K562 (cell line): ENCODE measurements at regions not wholly inside any gene's neighbourhood (a gene's known extent, or its start where the extent isn't known, plus 50 kb on each side); places are given as distances from the start of the nearest gene placed in this dataset.

ENCODE experiments used
- ATAC-seq: fragments of 200-7000 bp; cut with Tn5 transposase; 3 replicates; pipeline ENCODE4 v1.9.1; 2020; ENCODE audit warnings: moderate library complexity
- BruUV-seq: library from RNA; stranded (reverse); fragments of 400-500 nt; replicated peaks from 2 replicates; lab custom pipeline; 2021; lab: Mats Ljungman, UMichigan
- CTCF ChIA-PET: fragments of 300-600 bp; formaldehyde crosslinking; extraction: SDS; loops from one replicate; lab custom pipeline; 2021; ENCODE audit warnings: low intra/inter-chr PET ratio; lab: Yijun Ruan, JAX
- POLR2A ChIA-PET: fragments of 300-600, 350-650 bp; sonication (Branson Sonifier 250); formaldehyde crosslinking; extraction: SDS; loops from one replicate; lab custom pipeline; 2021; ENCODE audit warnings: antibody characterized with exemption, inconsistent platforms; lab: Yijun Ruan, JAX
- DNase-seq, 4 experiments: peaks; one replicate each; pipeline versions ENCODE4 v3.0.0 to v3.0.0-alpha.2; 2011 to 2018; ENCODE audit warnings: low spot score in 3 of 4, mixed read lengths in 3 of 4; ENCODE audit errors: extremely low read depth in 1 of 4
- FAIRE-seq: peaks from 2 replicates; lab custom pipeline; 2011; peaks lifted over from hg19 to GRCh38; lab: Jason Lieb, UNC
- H2AFZ ChIP-seq: 2 replicates; pipeline ENCODE4 v1.6.0; 2011; ENCODE audit warnings: low read depth, low read length, control low read depth, inconsistent platforms
- H3K27ac ChIP-seq: fragments of 200-600 bp; 3 replicates; pipeline ENCODE4 v1.8.0; 2011; ENCODE audit warnings: low read depth, mild to moderate bottlenecking, control low read depth, inconsistent platforms, low read length, moderate library complexity, mixed read lengths; ENCODE audit errors: extremely low read depth
- H3K27me3 ChIP-seq, 2 experiments: fragments of 300-600 bp in 1 of 2; 2 replicates in 1 of 2; 3 replicates in 1 of 2; pipeline versions ENCODE4 v1.6.0 to v1.8.0; 2011; ENCODE audit warnings: inconsistent platforms in 2 of 2, low read length in 2 of 2, mild to moderate bottlenecking in 1 of 2, mixed read lengths in 1 of 2, moderate library complexity in 1 of 2; ENCODE audit not compliant: control insufficient read depth in 2 of 2, insufficient read depth in 2 of 2
- H3K36me3 ChIP-seq: fragments of 300-600 bp; 3 replicates; pipeline ENCODE4 v1.8.0; 2011; ENCODE audit warnings: mild to moderate bottlenecking, low read length, inconsistent platforms; ENCODE audit not compliant: control insufficient read depth, insufficient read depth
- H3K4me1 ChIP-seq, 2 experiments: fragments of 200-600 bp in 1 of 2; replicated peaks in 1 of 2; 2 replicates in 1 of 2; 3 replicates in 1 of 2; pipeline versions ENCODE4 v1.5.1 to v1.8.0; 2011; ENCODE audit warnings: inconsistent platforms in 2 of 2, low read length in 2 of 2, mild to moderate bottlenecking in 1 of 2, mixed read lengths in 1 of 2, moderate library complexity in 1 of 2; ENCODE audit not compliant: control insufficient read depth in 2 of 2, insufficient read depth in 2 of 2
- H3K4me2 ChIP-seq: 2 replicates; pipeline ENCODE4 v1.6.1; 2011; ENCODE audit warnings: low read length, control low read depth, inconsistent platforms, mixed read lengths; ENCODE audit not compliant: insufficient read depth
- H3K4me3 ChIP-seq: fragments of 200-600 bp; sonication (generic), shearing (Covaris generic); 2 replicates; pipeline ENCODE4 v1.5.1; 2016; ENCODE audit warnings: control low read depth, inconsistent platforms
- H3K79me2 ChIP-seq: fragments of 200-600 bp; 3 replicates; pipeline ENCODE4 v1.8.0; 2011; ENCODE audit warnings: low read length, inconsistent platforms; ENCODE audit not compliant: control insufficient read depth, insufficient read depth
- H3K9ac ChIP-seq, 2 experiments: 2 replicates each; pipeline versions ENCODE4 v1.6.0 to v1.6.1; 2011; ENCODE audit warnings: low read depth in 2 of 2, low read length in 2 of 2, control low read depth in 1 of 2, inconsistent platforms in 1 of 2, mild to moderate bottlenecking in 1 of 2, mixed read lengths in 1 of 2; ENCODE audit not compliant: insufficient read depth in 1 of 2
- H3K9me1 ChIP-seq: one replicate; pipeline ENCODE4 v1.6.0; 2011; ENCODE audit warnings: inconsistent platforms, mild to moderate bottlenecking, low read length, moderate library complexity; ENCODE audit not compliant: control insufficient read depth, insufficient read depth
- H3K9me3 ChIP-seq: replicated peaks from 2 replicates; pipeline ENCODE4 v1.5.1; 2011; ENCODE audit warnings: low read depth, low read length, inconsistent platforms; ENCODE audit not compliant: control insufficient read depth, insufficient read depth
- H4K20me1 ChIP-seq: replicated peaks from 2 replicates; pipeline ENCODE4 v1.6.1; 2011; ENCODE audit warnings: low read length, inconsistent platforms, mixed read lengths; ENCODE audit not compliant: control insufficient read depth, insufficient read depth
- ATF7 ChIP-seq: fragments of 450-650 bp; IDR thresholded peaks from 2 replicates; pipeline ENCODE4 v1.7.1; 2014; ENCODE audit warnings: mild to moderate bottlenecking, moderate library complexity
- C11orf30 ChIP-seq: fragments of 450-650 bp; IDR thresholded peaks from 2 replicates; pipeline ENCODE4 v1.6.1; 2016; ENCODE audit warnings: low read depth, mild to moderate bottlenecking
- DIDO1 ChIP-seq: fragments of 450-650 bp; IDR thresholded peaks from 2 replicates; pipeline ENCODE4 v1.6.1; 2016; ENCODE audit warnings: low read depth, missing biosample characterization, missing genetic modification characterization
- ELF2 ChIP-seq: fragments of 250-450 bp; sonication (Bioruptor Pico); IDR thresholded peaks from 2 replicates; pipeline ENCODE4 v1.5.0; 2021; ENCODE audit warnings: mild to moderate bottlenecking
- LEF1 ChIP-seq: fragments of 450-650 bp; IDR thresholded peaks from 2 replicates; pipeline ENCODE4 v1.6.1; 2016; ENCODE audit warnings: mild to moderate bottlenecking
- MAFF ChIP-seq: IDR thresholded peaks from 2 replicates; pipeline ENCODE4 v1.6.1; 2012; ENCODE audit warnings: low read length, improper control_type of control experiment
- MAFG ChIP-seq: fragments of 450-650 bp; conservative IDR thresholded peaks from 2 replicates; pipeline ENCODE4 v1.6.1; 2016; ENCODE audit warnings: missing genetic modification characterization, missing compliant biosample characterization
- MAFK ChIP-seq: IDR thresholded peaks from 2 replicates; pipeline ENCODE4 v1.6.1; 2011; ENCODE audit warnings: low read length, improper control_type of control experiment
- NCOA4 ChIP-seq: fragments of 450-650 bp; IDR thresholded peaks from 2 replicates; pipeline ENCODE4 v1.6.1; 2018; ENCODE audit warnings: mild to moderate bottlenecking; ENCODE audit not compliant: partially characterized antibody
- THRAP3 ChIP-seq: fragments of 450-650 bp; IDR thresholded peaks from 2 replicates; pipeline ENCODE4 v1.6.1; 2016; ENCODE audit warnings: mild to moderate bottlenecking, inconsistent platforms, borderline replicate concordance
- ZNF239 ChIP-seq: fragments of 250-450 bp; sonication (Bioruptor Pico); IDR thresholded peaks from 2 replicates; pipeline ENCODE4 v1.4.0; 2020; ENCODE audit warnings: mild to moderate bottlenecking
- ZNF316 ChIP-seq: fragments of 450-650 bp; IDR thresholded peaks from 2 replicates; pipeline ENCODE4 v1.6.1; 2016
- WGBS: fragments of 100-300 bp; shearing (Covaris generic); methylation state at CpG from one replicate; pipeline ENCODE4 v1.1.6; 2016; ENCODE audit warnings: low coverage, mixed read lengths; ENCODE audit not compliant: insufficient coverage; ENCODE audit errors: missing lambda C conversion rate; 5-methylcytosine and 5-hydroxymethylcytosine counted together
- in situ Hi-C: fragments of 300-500 bp; cut with MboI; formaldehyde crosslinking; loops from 4 replicates; pipeline ENCODE4 v1.15.0; 2018; ENCODE audit warnings: inconsistent platforms, mixed read lengths
- intact Hi-C: fragments of 100-400 bp; cut with micrococcal nuclease; formaldehyde crosslinking; loops from 2 replicates; pipeline ENCODE4 v1.14.2; 2022
- TF ChIP-seq, protein P1 (sequence below): fragments of 450-650 bp; IDR thresholded peaks from 2 replicates; pipeline ENCODE4 v1.6.1; 2016; ENCODE audit warnings: low read depth, mild to moderate bottlenecking, moderate library complexity

DNA sequence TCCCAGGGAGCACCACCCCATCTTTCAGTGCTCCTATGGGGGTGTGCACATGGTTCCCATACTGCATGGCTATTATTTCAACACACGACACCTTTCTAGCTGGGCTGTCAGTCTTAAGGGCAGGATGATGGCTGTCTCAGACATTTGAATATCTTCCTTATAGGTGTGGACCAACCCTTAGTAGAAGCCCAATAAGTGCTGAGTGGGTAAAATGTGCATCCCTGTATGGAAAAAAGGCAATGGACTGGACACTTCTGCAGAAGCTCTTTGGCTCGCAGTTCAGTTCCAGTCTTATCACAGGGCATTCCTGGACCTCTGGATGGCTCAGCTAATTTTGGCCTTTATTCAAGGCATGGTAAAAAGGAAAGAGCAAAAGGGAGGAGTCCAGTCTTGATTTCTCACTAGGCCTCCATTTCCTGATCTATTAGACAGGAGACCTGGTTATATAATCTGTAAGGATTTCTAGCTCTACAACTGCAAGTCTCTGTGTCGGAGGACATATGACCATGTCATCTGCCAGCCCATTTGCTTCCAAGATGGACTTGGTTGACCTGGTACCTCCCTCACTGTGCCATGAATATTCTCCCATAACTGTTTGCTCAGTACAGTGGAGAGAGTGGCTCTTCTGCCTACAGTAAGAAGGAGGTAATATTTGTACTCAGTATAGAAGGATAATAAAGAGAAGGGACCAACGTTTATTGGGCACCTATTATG, 53.8 kb upstream of the RASGRP1 start:
- POLR2A ChIA-PET = interaction anchor here (0.5 to 1.4 kb wide), 5 partner anchors 8 to 79 kb away, joined by 3 read pairs; no protein-coding TSS in a partner anchor
- Histone ChIP-seq H3K9me1 (no peaks in the 10 kb centered on the region), H4K20me1 (no peaks in the 10 kb centered on the region), H2AFZ (no peak overlapping the region), H3K27ac (no peak overlapping the region), H3K9ac (no peak overlapping the region), H3K4me2 (no peak overlapping the region), H3K79me2 (no peaks in the 10 kb centered on the region), H3K27me3 (peaks cover 15 to 19% of the 10 kb centered on the region in 2 experiments), H3K4me1 (no peaks in the 10 kb centered on the region), H3K36me3 (no peaks in the 10 kb centered on the region), H3K9me3 (no peaks in the 10 kb centered on the region), H3K4me3 (no peak overlapping the region)
- no TSS peak for BruUV-seq
- ATAC-seq = no peak
- intact Hi-C loops (no loop called here), in situ Hi-C loops (no loop called here)
- TF ChIP-seq MAFG (tag) (peak; percentile 53), NCOA4 (no peak), ZNF316 (peak; percentile 82), LEF1 (no peak), THRAP3 (no peak), MAFF (peak; percentile 40; the same call in 1 of the 2 replicates), ATF7 (no peak), MAFK (peak; percentile 56), DIDO1 (tag) (no peak), C11orf30 (peak; percentile 61; the same call in 1 of the 2 replicates), ZNF239 (CRISPR knock-in tag) (no peak), ELF2 (CRISPR knock-in tag) (no peak)
- TF ChIP-seq, protein P1, sequence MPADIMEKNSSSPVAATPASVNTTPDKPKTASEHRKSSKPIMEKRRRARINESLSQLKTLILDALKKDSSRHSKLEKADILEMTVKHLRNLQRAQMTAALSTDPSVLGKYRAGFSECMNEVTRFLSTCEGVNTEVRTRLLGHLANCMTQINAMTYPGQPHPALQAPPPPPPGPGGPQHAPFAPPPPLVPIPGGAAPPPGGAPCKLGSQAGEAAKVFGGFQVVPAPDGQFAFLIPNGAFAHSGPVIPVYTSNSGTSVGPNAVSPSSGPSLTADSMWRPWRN = no peak
- no peak for FAIRE-seq
- CTCF ChIA-PET = no interaction called here
- 6% methylated on average over 4 of the region's 4 CpGs for WGBS
- no peak for DNase-seq
